ENCODE measurements at regions not wholly inside any gene's neighbourhood (a gene's known extent, or its start where the extent isn't known, plus 50 kb on each side); places are given as distances from the start of the nearest gene placed in this dataset.
"Not testable (repeated sequence)": the region's sequence is repeated elsewhere in the genome, so short reads cannot be mapped to it uniquely, and the experiment has no call there.

- DNase-seq, result no peak
Observed at GRCh38 chr5:116747881-116748280, 173.3 kb upstream of the SEMA6A start.

GRCh38 chr5:116746668-116747067 lies 172.0 kb upstream of the SEMA6A start:
- DNase-seq, result no peak

GRCh38 chr5:116740771-116741170 lies 166.1 kb upstream of the SEMA6A start:
- DNase-seq, result peak; percentile 35

GRCh38 chr5:116739571-116739970 lies 164.9 kb upstream of the SEMA6A start:
- DNase-seq, result no peak

- DNase-seq, result no peak
Observed at GRCh38 chr5:116738615-116739261, 164.1 kb upstream of the SEMA6A start.

- no peak for DNase-seq
Observed at GRCh38 chr5:116738239-116738614, 163.6 kb upstream of the SEMA6A start.

GRCh38 chr5:116736671-116737070 lies 162.0 kb upstream of the SEMA6A start:
- DNase-seq, result no peak

- DNase-seq, result peak; percentile 77
Observed at GRCh38 chr5:116733991-116734975, 159.7 kb upstream of the SEMA6A start.

GRCh38 chr5:116732591-116732990 lies 158.0 kb upstream of the SEMA6A start:
- DNase-seq, result no peak

- no peak for DNase-seq
Observed at GRCh38 chr5:116731432-116731831, 156.8 kb upstream of the SEMA6A start.

GRCh38 chr5:116730706-116731105 lies 156.1 kb upstream of the SEMA6A start:
- no peak for DNase-seq

GRCh38 chr5:116730185-116730584 lies 155.6 kb upstream of the SEMA6A start:
- no peak for DNase-seq

GRCh38 chr5:116727248-116727647 lies 152.6 kb upstream of the SEMA6A start:
- no peak for DNase-seq

GRCh38 chr5:116726180-116726579 lies 151.6 kb upstream of the SEMA6A start:
- not testable (repeated sequence) for DNase-seq

GRCh38 chr5:116724971-116725370 lies 150.3 kb upstream of the SEMA6A start:
- peak; percentile 35 for DNase-seq

GRCh38 chr5:116722651-116723050 lies 148.0 kb upstream of the SEMA6A start:
- DNase-seq, result no peak

GRCh38 chr5:116719106-116719505 lies 144.5 kb upstream of the SEMA6A start:
- no peak for DNase-seq

GRCh38 chr5:116718317-116718716 lies 143.7 kb upstream of the SEMA6A start:
- DNase-seq, result no peak

- DNase-seq, result no peak
Observed at GRCh38 chr5:116709082-116709481, 134.5 kb upstream of the SEMA6A start.

- not testable (repeated sequence) for DNase-seq
Observed at GRCh38 chr5:116705121-116705519, 130.5 kb upstream of the SEMA6A start.

- no peak for DNase-seq
Observed at GRCh38 chr5:116703941-116704340, 129.3 kb upstream of the SEMA6A start.

GRCh38 chr5:116703328-116703727 lies 128.7 kb upstream of the SEMA6A start:
- DNase-seq, result no peak

GRCh38 chr5:116702776-116703175 lies 128.2 kb upstream of the SEMA6A start:
- DNase-seq, result no peak

- DNase-seq, result no peak
Observed at GRCh38 chr5:116699332-116699731, 124.7 kb upstream of the SEMA6A start.

All from NCI-H82 (cell line).